ENCODE measurements at regions not wholly inside any gene's neighbourhood (a gene's known extent, or its start where the extent isn't known, plus 50 kb on each side); places are given as distances from the start of the nearest gene placed in this dataset.

DNA sequence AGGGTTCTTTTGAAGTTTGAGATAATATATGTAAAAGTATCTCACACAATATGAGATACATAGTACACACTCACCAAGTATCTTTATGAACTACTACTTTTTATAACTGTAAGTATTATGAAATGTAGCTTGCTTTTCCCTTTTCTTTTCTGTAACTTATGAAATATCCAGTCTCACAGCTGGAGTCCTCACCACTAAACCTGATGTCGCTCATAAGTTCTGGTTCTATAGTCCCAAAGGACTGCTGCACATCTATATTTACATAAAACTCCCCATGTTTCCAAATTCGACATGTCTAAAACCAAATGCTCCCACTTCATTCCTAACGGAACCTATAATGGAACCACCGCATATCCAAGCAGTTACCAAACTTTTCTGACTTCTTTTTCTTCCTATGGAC is 186.5 kb upstream of the SLC7A11 start:
- no peaks in the 10 kb centered on the region for H3K27me3 Mint-ChIP-seq
- peaks cover 0 to 3% of the 10 kb centered on the region in 2 experiments for H3K9me3 ChIP-seq (ENCODE audit: control insufficient read depth in 1 of 2, insufficient read depth in 1 of 2, low read length in 2 of 2)
- ATAC-seq (ENCODE audit: poor library complexity) = no peak
- H3K27ac Mint-ChIP-seq = no peak overlapping the region
- no peaks in the 10 kb centered on the region for H3K4me1 ChIP-seq (ENCODE audit: insufficient read depth, low read length)
- ChIA-PET CTCF (no interaction called here), POLR2A (no interaction called here)
- H3K27me3 ChIP-seq (ENCODE audit: control insufficient read depth in 1 of 2, insufficient read depth in 2 of 2, low read length in 2 of 2) = no peaks in the 10 kb centered on the region
- no peaks in the 10 kb centered on the region for H3K36me3 ChIP-seq (ENCODE audit: insufficient read depth, low read length)
- peaks cover 2% of the 10 kb centered on the region for H3K9me3 Mint-ChIP-seq
- H3K36me3 Mint-ChIP-seq (ENCODE audit: low read depth) = no peaks in the 10 kb centered on the region
- intact Hi-C loops (cut with DNase I, micrococcal nuclease) = no loop called here
- no peak overlapping the region for H3K4me3 ChIP-seq (ENCODE audit: low read length)
- H3K27ac ChIP-seq (ENCODE audit: low read depth in 1 of 2, low read length in 2 of 2) = no peak overlapping the region
- TF ChIP-seq, protein P1, sequence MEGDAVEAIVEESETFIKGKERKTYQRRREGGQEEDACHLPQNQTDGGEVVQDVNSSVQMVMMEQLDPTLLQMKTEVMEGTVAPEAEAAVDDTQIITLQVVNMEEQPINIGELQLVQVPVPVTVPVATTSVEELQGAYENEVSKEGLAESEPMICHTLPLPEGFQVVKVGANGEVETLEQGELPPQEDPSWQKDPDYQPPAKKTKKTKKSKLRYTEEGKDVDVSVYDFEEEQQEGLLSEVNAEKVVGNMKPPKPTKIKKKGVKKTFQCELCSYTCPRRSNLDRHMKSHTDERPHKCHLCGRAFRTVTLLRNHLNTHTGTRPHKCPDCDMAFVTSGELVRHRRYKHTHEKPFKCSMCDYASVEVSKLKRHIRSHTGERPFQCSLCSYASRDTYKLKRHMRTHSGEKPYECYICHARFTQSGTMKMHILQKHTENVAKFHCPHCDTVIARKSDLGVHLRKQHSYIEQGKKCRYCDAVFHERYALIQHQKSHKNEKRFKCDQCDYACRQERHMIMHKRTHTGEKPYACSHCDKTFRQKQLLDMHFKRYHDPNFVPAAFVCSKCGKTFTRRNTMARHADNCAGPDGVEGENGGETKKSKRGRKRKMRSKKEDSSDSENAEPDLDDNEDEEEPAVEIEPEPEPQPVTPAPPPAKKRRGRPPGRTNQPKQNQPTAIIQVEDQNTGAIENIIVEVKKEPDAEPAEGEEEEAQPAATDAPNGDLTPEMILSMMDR (IDR thresholded peaks at IDR 0.05) = no peak
- no peak overlapping the region for H3K4me3 Mint-ChIP-seq
- H3K4me1 Mint-ChIP-seq (ENCODE audit: low read depth) = no peaks in the 10 kb centered on the region
- no peak for DNase-seq

DNA sequence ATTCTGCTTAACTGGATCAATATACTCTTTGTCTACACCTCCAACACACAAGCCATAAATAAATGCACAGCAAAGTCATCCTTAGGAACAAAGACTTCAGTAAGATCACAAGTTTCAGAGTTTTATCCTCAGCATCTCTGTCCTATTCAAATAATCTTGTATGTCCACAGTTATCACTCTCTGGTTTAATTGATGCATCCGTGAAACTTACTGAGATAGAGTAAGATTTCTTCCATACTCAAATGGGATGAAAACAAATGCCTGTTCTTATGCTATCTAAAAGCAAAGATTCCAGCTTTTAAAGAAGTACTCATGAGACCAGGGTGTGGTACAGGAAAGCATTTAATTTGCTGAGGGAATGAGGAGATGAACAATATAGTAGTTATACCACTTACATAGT is 184.6 kb upstream of the SLC7A11 start:
- H3K4me1 Mint-ChIP-seq (ENCODE audit: low read depth) = no peaks in the 10 kb centered on the region
- Histone ChIP-seq H3K36me3 (ENCODE audit: insufficient read depth, low read length) (no peaks in the 10 kb centered on the region), H3K4me3 (ENCODE audit: low read length) (no peak overlapping the region), H3K27ac (ENCODE audit: low read depth in 1 of 2, low read length in 2 of 2) (no peak overlapping the region), H3K27me3 (ENCODE audit: control insufficient read depth in 1 of 2, insufficient read depth in 2 of 2, low read length in 2 of 2) (no peaks in the 10 kb centered on the region), H3K4me1 (ENCODE audit: insufficient read depth, low read length) (no peaks in the 10 kb centered on the region), H3K9me3 (ENCODE audit: control insufficient read depth in 1 of 2, insufficient read depth in 1 of 2, low read length in 2 of 2) (peaks cover 0 to under 1% of the 10 kb centered on the region in 2 experiments)
- H3K4me3 Mint-ChIP-seq = no peak overlapping the region
- TF ChIP-seq, protein P1 (IDR thresholded peaks at IDR 0.05) = no peak
- DNase-seq (no peak), ATAC-seq (ENCODE audit: poor library complexity) (no peak)
- intact Hi-C loops (cut with DNase I, micrococcal nuclease) = no loop called here
- no peaks in the 10 kb centered on the region for H3K27me3 Mint-ChIP-seq
- POLR2A ChIA-PET = no interaction called here
- CTCF ChIA-PET = no interaction called here
- no peaks in the 10 kb centered on the region for H3K36me3 Mint-ChIP-seq (ENCODE audit: low read depth)
- H3K27ac Mint-ChIP-seq = no peak overlapping the region
- no peaks in the 10 kb centered on the region for H3K9me3 Mint-ChIP-seq

DNA sequence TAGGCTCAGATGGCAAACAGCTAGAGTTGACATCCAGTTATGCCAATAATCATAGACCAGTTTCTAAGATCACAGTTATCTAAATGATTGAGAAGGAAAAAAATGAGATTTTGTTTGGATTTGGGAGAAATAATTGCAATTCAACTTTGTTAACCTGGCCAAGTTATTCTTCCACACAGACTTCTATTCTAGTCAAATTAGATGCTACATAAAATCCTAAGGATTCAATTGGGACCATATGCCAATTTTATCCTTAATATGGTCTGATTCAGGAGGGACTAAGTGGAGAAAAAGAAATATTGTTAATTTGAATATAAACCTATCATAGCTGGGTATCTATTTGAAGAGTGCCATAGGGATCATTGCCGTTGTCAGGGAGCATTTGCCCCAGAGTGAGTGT is 178.3 kb upstream of the SLC7A11 start:
- Histone ChIP-seq H3K9me3 (ENCODE audit: control insufficient read depth in 1 of 2, insufficient read depth in 1 of 2, low read length in 2 of 2) (no peaks in the 10 kb centered on the region), H3K27ac (ENCODE audit: low read depth in 1 of 2, low read length in 2 of 2) (no peak overlapping the region), H3K4me1 (ENCODE audit: insufficient read depth, low read length) (no peaks in the 10 kb centered on the region), H3K27me3 (ENCODE audit: control insufficient read depth in 1 of 2, insufficient read depth in 2 of 2, low read length in 2 of 2) (no peaks in the 10 kb centered on the region), H3K4me3 (ENCODE audit: low read length) (no peak overlapping the region), H3K36me3 (ENCODE audit: insufficient read depth, low read length) (no peaks in the 10 kb centered on the region)
- ChIA-PET POLR2A (no interaction called here), CTCF (no interaction called here)
- H3K9me3 Mint-ChIP-seq = peaks cover 2% of the 10 kb centered on the region
- ATAC-seq (ENCODE audit: poor library complexity) (no peak), DNase-seq (no peak)
- H3K27me3 Mint-ChIP-seq = no peaks in the 10 kb centered on the region
- intact Hi-C loops (cut with DNase I, micrococcal nuclease) = no loop called here
- TF ChIP-seq, protein P1 (IDR thresholded peaks at IDR 0.05) = no peak
- H3K27ac Mint-ChIP-seq = no peak overlapping the region
- H3K4me1 Mint-ChIP-seq (ENCODE audit: low read depth) = no peaks in the 10 kb centered on the region
- no peaks in the 10 kb centered on the region for H3K36me3 Mint-ChIP-seq (ENCODE audit: low read depth)
- H3K4me3 Mint-ChIP-seq = no peak overlapping the region

All from CD4-positive, alpha-beta T cell (primary cell).